ENCODE measurements at regions not wholly inside any gene's neighbourhood (a gene's known extent, or its start where the extent isn't known, plus 50 kb on each side); places are given as distances from the start of the nearest gene placed in this dataset.

- no peak for DNase-seq
Observed at GRCh38 chr12:93315385-93315906, 62.3 kb upstream of the NUDT4 start.

GRCh38 chr12:93315907-93316622 is 61.7 kb upstream of the NUDT4 start:
- no peak for DNase-seq

GRCh38 chr12:93316623-93316971 is 61.1 kb upstream of the NUDT4 start:
- no peak for DNase-seq

GRCh38 chr12:93317227-93317626 is 60.5 kb upstream of the NUDT4 start:
- peak; percentile 20 for DNase-seq

GRCh38 chr12:93318720-93319522 is 58.8 kb upstream of the NUDT4 start:
- DNase-seq = no peak

- DNase-seq = no peak
Observed at GRCh38 chr12:93319523-93320050, 58.1 kb upstream of the NUDT4 start.

- no peak for DNase-seq
Observed at GRCh38 chr12:93322784-93323183, 54.9 kb upstream of the NUDT4 start.

- no peak for DNase-seq
Observed at GRCh38 chr12:93323625-93324329, 53.9 kb upstream of the NUDT4 start.

- DNase-seq = no peak
Observed at GRCh38 chr12:93325855-93326254, 51.9 kb upstream of the NUDT4 start.

All from KG1 (cell line).